Common myeloid progenitor, CD34-positive (primary cell): ENCODE measurements at regions not wholly inside any gene's neighbourhood (a gene's known extent, or its start where the extent isn't known, plus 50 kb on each side); places are given as distances from the start of the nearest gene placed in this dataset.

Experiments used
- CTCF ChIA-PET: fragments of 350-600 bp; sonication (Branson Sonifier 250); formaldehyde crosslinking; loops from one replicate; lab custom pipeline; 2021; ENCODE audit warnings: antibody characterized with exemption; lab: Charles Lee
- POLR2A ChIA-PET: fragments of 350-600 bp; sonication (Branson Sonifier 250); formaldehyde crosslinking; loops from one replicate; lab custom pipeline; 2021; ENCODE audit warnings: antibody characterized with exemption; lab: Charles Lee
- DNase-seq, 3 donors: peaks; one replicate each; pipeline versions ENCODE4 v3.0.0 to v3.0.0-alpha.2; 2013
- H3K27ac ChIP-seq, 2 experiments: 1 replicate in 1 of 2; 2 replicates in 1 of 2; pipeline ENCODE4 v1.7.0; 2013; ENCODE audit warnings: inconsistent platforms in 2 of 2, low read length in 2 of 2, mild to moderate bottlenecking in 2 of 2, low read depth in 1 of 2, moderate library complexity in 1 of 2; ENCODE audit not compliant: severe bottlenecking in 2 of 2, insufficient read depth in 1 of 2, poor library complexity in 1 of 2
- H3K27me3 ChIP-seq, 5 experiments: replicated peaks in 2 of 5; 1 replicate in 3 of 5; 2 replicates in 2 of 5; pipeline versions ENCODE4 v1.6.1 to v1.7.0; 2013; ENCODE audit warnings: low read length in 4 of 5, mild to moderate bottlenecking in 2 of 5, moderate library complexity in 2 of 5, inconsistent platforms in 1 of 5; ENCODE audit not compliant: insufficient read depth in 5 of 5, control insufficient read depth in 4 of 5
- H3K36me3 ChIP-seq, 4 experiments: 1 replicate in 2 of 4; 2 replicates in 2 of 4; pipeline versions ENCODE4 v1.6.1 to v1.7.0; 2013; ENCODE audit warnings: low read length in 3 of 4, control low read depth in 1 of 4, mild to moderate bottlenecking in 1 of 4; ENCODE audit not compliant: control insufficient read depth in 4 of 4, insufficient read depth in 4 of 4
- H3K4me1 ChIP-seq, 4 experiments: 1 replicate in 3 of 4; 2 replicates in 1 of 4; pipeline versions ENCODE4 v1.6.1 to v1.7.1; 2013; ENCODE audit warnings: low read length in 3 of 4, mild to moderate bottlenecking in 3 of 4, control low read depth in 1 of 4, inconsistent platforms in 1 of 4, moderate library complexity in 1 of 4; ENCODE audit not compliant: control insufficient read depth in 4 of 4, insufficient read depth in 4 of 4; ENCODE audit errors: control extremely low read depth in 1 of 4
- H3K4me3 ChIP-seq, 7 experiments: 1 replicate in 4 of 7; 2 replicates in 3 of 7; pipeline versions ENCODE4 v1.5.1 to v1.7.0; 2013; ENCODE audit warnings: mild to moderate bottlenecking in 7 of 7, low read length in 6 of 7, moderate library complexity in 6 of 7, inconsistent platforms in 2 of 7, low read depth in 2 of 7, control low read depth in 1 of 7; ENCODE audit not compliant: insufficient read depth in 4 of 7, control insufficient read depth in 1 of 7; ENCODE audit errors: extremely low read depth in 1 of 7
- H3K9me3 ChIP-seq, 5 experiments: 1 replicate in 4 of 5; 2 replicates in 1 of 5; pipeline versions ENCODE4 v1.6.1 to v1.7.1; 2013; ENCODE audit warnings: low read length in 4 of 5, mild to moderate bottlenecking in 2 of 5, inconsistent platforms in 1 of 5, low read depth in 1 of 5, moderate library complexity in 1 of 5; ENCODE audit not compliant: control insufficient read depth in 4 of 5, insufficient read depth in 2 of 5; ENCODE audit errors: control extremely low read depth in 1 of 5
- WGBS: methylation state at CpG from one replicate; pipeline ENCODE4 v1.1.5; 2013; ENCODE audit not compliant: insufficient coverage; 5-methylcytosine and 5-hydroxymethylcytosine counted together

DNA sequence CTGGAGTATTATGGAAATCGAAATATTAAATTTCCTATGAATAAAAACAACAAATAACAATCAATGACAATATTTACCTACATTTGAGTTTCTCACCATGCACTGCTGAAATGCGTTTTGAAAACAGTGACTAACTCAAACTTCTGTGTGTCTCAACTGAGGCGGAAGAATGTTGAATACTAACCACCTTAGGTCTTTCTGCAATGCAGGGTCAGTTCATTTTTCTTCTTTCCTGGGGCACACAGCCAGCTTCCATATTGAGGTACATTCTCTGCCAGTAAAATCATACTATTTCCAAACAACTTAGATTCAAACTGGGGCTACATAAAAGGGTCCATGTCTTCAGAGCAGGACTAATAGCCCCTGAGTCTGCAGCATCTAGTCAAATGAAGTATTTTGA is 310.1 kb downstream of the UTRN start:
- POLR2A ChIA-PET, result no interaction called here
- no peak overlapping the region for H3K27ac ChIP-seq

DNA sequence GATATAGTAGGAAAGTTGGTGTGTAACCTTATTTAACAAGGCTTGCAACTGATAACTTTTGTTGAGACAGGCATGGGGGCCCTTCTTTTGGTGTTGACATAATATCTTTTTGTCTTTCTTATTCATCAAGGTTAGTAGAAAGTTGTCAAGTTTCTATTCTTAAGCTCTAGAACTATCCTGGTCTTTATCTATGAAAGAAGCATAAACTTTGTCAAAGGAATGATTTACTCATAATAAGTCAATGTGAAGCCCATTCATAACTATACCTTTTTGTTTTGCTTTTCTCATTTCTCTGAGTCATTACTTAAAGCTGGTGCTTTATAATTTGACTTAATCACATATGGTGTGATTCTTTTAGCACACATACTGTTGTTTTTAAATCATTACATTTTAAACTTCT is 312.4 kb downstream of the UTRN start:
- CTCF ChIA-PET, result interaction anchor here (1.2 to 1.4 kb wide), 2 partner anchors 12 to 74 kb away, joined by 3 to 4 read pairs; no protein-coding TSS in a partner anchor

More for the DNA sequence above, 310.1 kb downstream of the UTRN start:
- Histone ChIP-seq H3K36me3 (peaks cover 7 to 25% (median 9%) of the 10 kb centered on the region in 4 experiments), H3K4me1 (peaks cover 0 to 7% (median 3%) of the 10 kb centered on the region in 4 experiments), H3K9me3 (peaks cover 0 to 10% (median 3%) of the 10 kb centered on the region in 5 experiments), H3K27me3 (no peaks in the 10 kb centered on the region), H3K4me3 (no peak overlapping the region)
- DNase-seq, result no peak
- CTCF ChIA-PET, result interaction anchor here (1.3 to 2.4 kb wide), 2 partner anchors 10 to 11 kb away, joined by 6 to 8 read pairs; no protein-coding TSS in a partner anchor
- 100% methylated on average over 3 of the region's 3 CpGs for WGBS

DNA sequence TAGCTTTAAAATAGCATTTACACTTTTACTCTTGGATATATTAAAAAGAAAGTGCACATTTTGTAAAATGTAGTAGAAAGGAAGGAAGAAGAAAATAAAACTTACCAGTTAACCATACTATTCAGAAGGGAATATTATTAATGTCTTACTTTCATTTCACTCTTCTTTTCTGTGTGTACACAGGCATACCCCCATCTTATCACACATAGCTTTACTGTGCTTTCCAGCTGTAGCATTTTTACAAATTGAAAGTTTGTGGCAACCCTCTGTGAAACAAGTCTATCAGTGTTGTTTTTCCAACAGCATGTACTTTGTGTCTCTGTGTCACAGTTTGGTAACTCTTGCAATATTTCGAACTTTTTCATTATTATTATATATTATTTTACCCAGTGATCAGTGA is 314.5 kb downstream of the UTRN start:
- H3K4me3 ChIP-seq, result no peak overlapping the region
- H3K36me3 ChIP-seq, result peaks cover 0 to 25% (median 4%) of the 10 kb centered on the region in 4 experiments
- POLR2A ChIA-PET, result no interaction called here
- DNase-seq, result no peak
- H3K9me3 ChIP-seq, result peaks cover 0 to 19% (median 4%) of the 10 kb centered on the region in 5 experiments
- peaks cover 0 to under 1% (median under 1%) of the 10 kb centered on the region in 4 experiments for H3K4me1 ChIP-seq
- WGBS, result no CpG with 5 or more reads among the region's 1 CpG
- CTCF ChIA-PET, result no interaction called here
- H3K27me3 ChIP-seq, result no peaks in the 10 kb centered on the region
- no peak overlapping the region for H3K27ac ChIP-seq

More for the DNA sequence above, 312.4 kb downstream of the UTRN start:
- no peak for DNase-seq
- peaks cover 0 to 22% (median 6%) of the 10 kb centered on the region in 5 experiments for H3K9me3 ChIP-seq
- H3K27me3 ChIP-seq, result no peaks in the 10 kb centered on the region
- H3K27ac ChIP-seq, result no peak overlapping the region
- POLR2A ChIA-PET, result no interaction called here
- no peak overlapping the region for H3K4me3 ChIP-seq
- H3K36me3 ChIP-seq, result peaks cover 5 to 33% (median 7%) of the 10 kb centered on the region in 4 experiments
- peaks cover 0 to 7% (median 3%) of the 10 kb centered on the region in 4 experiments for H3K4me1 ChIP-seq

DNA sequence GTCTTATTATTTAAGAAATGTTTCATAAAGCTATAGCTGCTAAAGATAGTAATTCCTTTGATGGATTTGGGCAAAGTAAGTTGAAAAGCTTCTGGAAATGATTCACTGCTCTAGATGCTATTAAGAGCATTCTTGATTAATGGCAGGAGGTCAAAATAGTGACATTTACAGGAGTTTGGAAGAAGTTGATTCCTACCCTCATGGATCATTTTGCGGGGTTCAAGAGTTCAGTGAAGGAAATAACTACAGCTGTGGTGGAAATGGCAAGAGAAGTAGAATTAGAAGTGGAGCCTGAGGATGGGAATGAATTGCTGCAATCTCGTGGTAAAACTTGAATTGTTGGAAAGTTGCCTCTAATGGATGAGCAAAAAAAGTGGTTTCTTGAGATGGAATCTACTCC is 316.1 kb downstream of the UTRN start:
- POLR2A ChIA-PET, result no interaction called here
- CTCF ChIA-PET, result no interaction called here
- no peaks in the 10 kb centered on the region for H3K4me1 ChIP-seq
- no peaks in the 10 kb centered on the region for H3K27me3 ChIP-seq
- H3K36me3 ChIP-seq, result peaks cover 4 to 25% (median 4%) of the 10 kb centered on the region in 4 experiments
- WGBS, result 94% methylated on average over 2 of the region's 2 CpGs
- H3K9me3 ChIP-seq, result peaks cover 0 to 19% (median 4%) of the 10 kb centered on the region in 5 experiments
- DNase-seq, result no peak
- H3K4me3 ChIP-seq, result no peak overlapping the region
- no peak overlapping the region for H3K27ac ChIP-seq

DNA sequence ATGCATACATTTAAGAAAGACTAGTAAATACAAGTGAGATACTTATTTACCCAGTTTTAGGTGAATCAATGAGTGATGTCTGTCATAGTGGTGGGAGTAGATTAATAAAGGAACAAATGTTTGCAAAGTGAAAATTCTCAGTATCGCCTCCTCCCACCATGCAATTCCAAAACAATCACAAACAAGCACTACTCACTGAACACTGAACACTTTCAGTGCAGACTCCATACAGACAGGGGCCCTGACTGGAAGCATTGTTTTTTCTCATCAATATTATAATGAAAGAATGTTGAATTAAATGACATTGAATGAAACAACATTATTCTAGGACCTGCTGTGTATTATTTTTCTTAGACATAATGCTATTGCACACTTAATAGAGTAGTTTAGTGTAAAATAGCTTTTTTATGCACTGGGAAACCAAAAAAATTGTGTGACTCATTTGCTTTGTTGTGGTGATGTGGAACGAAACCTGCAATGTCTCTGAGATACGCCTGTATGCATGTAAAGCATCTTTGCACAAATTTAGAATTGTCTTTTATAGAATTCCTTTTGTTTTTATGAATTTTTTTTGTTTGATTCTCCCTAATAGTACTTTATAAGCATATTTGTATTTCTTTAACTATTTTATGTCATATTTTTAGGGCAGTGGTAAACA is 317.5 kb downstream of the UTRN start:
- H3K27me3 ChIP-seq, result no peaks in the 10 kb centered on the region
- H3K9me3 ChIP-seq, result peaks cover 0 to 19% (median 4%) of the 10 kb centered on the region in 5 experiments
- WGBS, result no CpG with 5 or more reads among the region's 3 CpGs
- H3K27ac ChIP-seq, result no peak overlapping the region
- no peak for DNase-seq
- POLR2A ChIA-PET, result no interaction called here
- CTCF ChIA-PET, result no interaction called here
- H3K4me3 ChIP-seq, result no peak overlapping the region
- peaks cover 4 to 25% (median 9%) of the 10 kb centered on the region in 4 experiments for H3K36me3 ChIP-seq
- H3K4me1 ChIP-seq, result no peaks in the 10 kb centered on the region

DNA sequence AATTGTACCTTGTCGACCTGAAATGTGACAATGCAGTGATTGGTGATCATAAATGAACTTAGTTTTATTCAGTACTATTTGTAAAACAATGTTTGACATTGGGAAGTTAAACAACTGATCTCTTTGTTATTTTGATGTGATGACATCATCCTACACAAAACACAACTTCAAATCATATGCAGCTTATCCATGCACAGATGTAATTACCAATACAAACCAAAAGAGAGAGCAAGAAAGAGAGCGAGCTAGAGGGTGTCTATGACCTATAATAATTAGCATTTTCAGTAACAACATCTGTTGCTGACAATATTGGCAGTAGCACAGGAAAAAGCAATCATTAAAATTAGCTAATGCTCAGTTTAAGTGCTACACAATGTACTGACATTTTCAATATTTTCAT is 320.9 kb downstream of the UTRN start:
- ChIA-PET POLR2A (no interaction called here), CTCF (interaction anchor here (0.6 kb wide), 1 partner anchor 66 kb away, joined by 3 read pairs; no protein-coding TSS in a partner anchor)
- Histone ChIP-seq H3K4me3 (no peak overlapping the region), H3K27me3 (no peaks in the 10 kb centered on the region), H3K27ac (no peak overlapping the region), H3K9me3 (peaks cover 0 to 16% (median 3%) of the 10 kb centered on the region in 5 experiments), H3K36me3 (peaks cover 0 to 15% (median 8%) of the 10 kb centered on the region in 4 experiments), H3K4me1 (peaks cover 0 to 5% (median 0%) of the 10 kb centered on the region in 4 experiments)
- DNase-seq, result no peak
- no CpG with 5 or more reads among the region's 2 CpGs for WGBS

DNA sequence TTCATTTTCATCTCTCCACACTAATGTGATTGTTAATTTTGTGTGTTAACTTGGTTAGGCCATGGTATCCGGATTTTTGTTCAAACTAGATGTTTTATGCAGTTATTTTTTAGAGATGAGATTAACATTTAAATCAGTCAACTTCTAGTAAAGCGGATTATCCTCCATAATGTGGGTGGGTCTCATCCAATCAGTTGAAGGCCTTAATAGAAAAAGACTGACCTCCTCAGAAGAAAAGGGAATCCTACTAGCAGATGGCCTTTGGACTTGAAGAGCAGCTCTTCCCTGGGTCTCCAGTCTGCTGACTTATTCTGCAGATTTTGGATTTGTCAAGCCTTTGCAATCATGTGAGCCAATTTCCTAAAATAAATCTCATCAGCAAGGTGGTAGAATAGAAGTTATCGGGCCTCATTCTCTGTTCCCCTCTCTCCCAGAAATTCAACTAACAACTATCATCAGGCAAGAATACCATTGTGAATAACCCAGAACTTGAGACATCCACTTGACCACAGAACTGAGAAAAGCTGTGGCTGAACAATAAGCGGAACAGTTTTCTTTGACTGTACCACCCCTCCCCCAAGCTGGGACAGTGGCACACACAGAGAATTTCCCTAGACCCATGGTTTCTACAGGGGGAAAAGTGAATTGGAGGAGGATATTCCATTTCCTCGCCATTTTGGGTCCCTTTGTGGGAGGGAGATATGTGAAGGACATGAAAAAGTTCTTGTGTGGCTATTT is 323.0 kb downstream of the UTRN start:
- WGBS, result no CpG with 5 or more reads among the region's 5 CpGs
- no peak overlapping the region for H3K4me3 ChIP-seq
- no peaks in the 10 kb centered on the region for H3K27me3 ChIP-seq
- no peak overlapping the region for H3K27ac ChIP-seq
- H3K36me3 ChIP-seq, result peaks cover 0 to 11% (median 6%) of the 10 kb centered on the region in 4 experiments
- CTCF ChIA-PET, result no interaction called here
- peaks cover 0 to 5% (median 0%) of the 10 kb centered on the region in 4 experiments for H3K4me1 ChIP-seq
- POLR2A ChIA-PET, result no interaction called here
- peaks cover 0 to 12% (median 3%) of the 10 kb centered on the region in 5 experiments for H3K9me3 ChIP-seq
- no peak for DNase-seq
